Lower leg skin (tissue), 3 donors: ENCODE measurements at regions not wholly inside any gene's neighbourhood (a gene's known extent, or its start where the extent isn't known, plus 50 kb on each side); places are given as distances from the start of the nearest gene placed in this dataset.

ENCODE experiments used
- CTCF ChIP-seq, 3 donors: fragments of 450-650 bp; IDR thresholded peaks; one replicate each; pipeline ENCODE4 v1.5.1; 2016; ENCODE audit warnings: antibody characterized with exemption in 3 of 3, mild to moderate bottlenecking in 3 of 3, moderate library complexity in 2 of 3
- POLR2A ChIP-seq, 2 donors: fragments of 450-650 bp; IDR thresholded peaks; one replicate each; pipeline ENCODE4 v1.6.1; 2016 to 2017; ENCODE audit warnings: antibody characterized with exemption in 2 of 2, mild to moderate bottlenecking in 1 of 2, moderate library complexity in 1 of 2

GRCh38 chr13:111908361-111908760 lies 158.6 kb upstream of the SOX1 start:
- TF ChIP-seq CTCF (IDR thresholded peaks at IDR 0.05) = no peak
- no peak for TF ChIP-seq POLR2A (IDR thresholded peaks at IDR 0.05)
